CD4-positive, alpha-beta T cell treated with Interleukin-17A for 1 hour (primary cell): ENCODE measurements at regions not wholly inside any gene's neighbourhood (a gene's known extent, or its start where the extent isn't known, plus 50 kb on each side); places are given as distances from the start of the nearest gene placed in this dataset.

Source experiments
- DNase-seq: peaks from one replicate; pipeline ENCODE4 v3.0.0-alpha.2; 2020

GRCh38 chr15:70361891-70362290 lies 264.2 kb upstream of the TLE3 start:
- no peak for DNase-seq

- DNase-seq = no peak
These were observed 263.4 kb upstream of the TLE3 start for GRCh38 chr15:70361106-70361505.

- DNase-seq = no peak
These were observed 261.3 kb upstream of the TLE3 start for GRCh38 chr15:70358871-70359647.

- DNase-seq = no peak
These were observed 260.5 kb upstream of the TLE3 start for GRCh38 chr15:70358011-70358819.

- no peak for DNase-seq
These were observed 259.7 kb upstream of the TLE3 start for GRCh38 chr15:70357453-70357852.

- DNase-seq = no peak
These were observed 259.2 kb upstream of the TLE3 start for GRCh38 chr15:70356919-70357318.

GRCh38 chr15:70356062-70356860 lies 258.5 kb upstream of the TLE3 start:
- no peak for DNase-seq

- DNase-seq = no peak
These were observed 257.6 kb upstream of the TLE3 start for GRCh38 chr15:70355275-70355795.

- no peak for DNase-seq
These were observed 256.7 kb upstream of the TLE3 start for GRCh38 chr15:70354346-70354905.

GRCh38 chr15:70353606-70354345 lies 256.1 kb upstream of the TLE3 start:
- DNase-seq = no peak

- DNase-seq = no peak
These were observed 254.4 kb upstream of the TLE3 start for GRCh38 chr15:70351941-70352774.

- no peak for DNase-seq
These were observed 253.7 kb upstream of the TLE3 start for GRCh38 chr15:70351391-70351790.

- DNase-seq = peak; percentile 1
These were observed 251.0 kb upstream of the TLE3 start for GRCh38 chr15:70348581-70349344.

GRCh38 chr15:70348226-70348543 lies 250.5 kb upstream of the TLE3 start:
- no peak for DNase-seq

GRCh38 chr15:70347321-70348225 lies 249.9 kb upstream of the TLE3 start:
- no peak for DNase-seq

GRCh38 chr15:70345251-70346019 lies 247.7 kb upstream of the TLE3 start:
- no peak for DNase-seq

GRCh38 chr15:70344666-70345065 lies 246.9 kb upstream of the TLE3 start:
- DNase-seq = no peak

GRCh38 chr15:70343961-70344621 lies 246.4 kb upstream of the TLE3 start:
- no peak for DNase-seq
